H1 (cell line): ENCODE measurements at regions not wholly inside any gene's neighbourhood (a gene's known extent, or its start where the extent isn't known, plus 50 kb on each side); places are given as distances from the start of the nearest gene placed in this dataset.

Source experiments
- CTCF ChIA-PET: fragments of 300-600 bp; sonication (Branson Sonifier 250); formaldehyde crosslinking; loops from one replicate; lab custom pipeline; 2021; ENCODE audit not compliant: partially characterized antibody; lab: Charles Lee
- POLR2A ChIA-PET: fragments of 300-600 bp; sonication (Branson Sonifier 250); formaldehyde crosslinking; loops from one replicate; lab custom pipeline; 2021; ENCODE audit warnings: inconsistent platforms; ENCODE audit not compliant: partially characterized antibody; lab: Charles Lee
- DNase-seq, 2 experiments: peaks; one replicate each; pipeline versions ENCODE4 v3.0.0 to v3.0.0-alpha.2; 2010 to 2022; ENCODE audit warnings: low spot score in 2 of 2, low read depth in 1 of 2, mixed read lengths in 1 of 2
- FAIRE-seq: peaks from 2 replicates; lab custom pipeline; 2011; peaks lifted over from hg19 to GRCh38; lab: Jason Lieb, UNC
- H2AFZ ChIP-seq: 2 replicates; pipeline ENCODE4 v1.8.1; 2012; ENCODE audit warnings: low read length, inconsistent platforms
- H2AK5ac ChIP-seq: 2 replicates; pipeline ENCODE4 v1.6.1; 2013; ENCODE audit warnings: low read depth, low read length
- H2BK120ac ChIP-seq: replicated peaks from 2 replicates; pipeline ENCODE3; 2013; ENCODE audit warnings: low read depth, low read length, inconsistent platforms
- H2BK12ac ChIP-seq: 2 replicates; pipeline ENCODE4 v1.6.1; 2013; ENCODE audit warnings: low read depth, low read length
- H2BK15ac ChIP-seq: 2 replicates; pipeline ENCODE4 v1.6.1; 2013; ENCODE audit warnings: low read length
- H2BK20ac ChIP-seq: 2 replicates; pipeline ENCODE4 v1.6.1; 2013; ENCODE audit warnings: low read length
- H2BK5ac ChIP-seq: 2 replicates; pipeline ENCODE4 v1.6.1; 2013; ENCODE audit warnings: low read depth, low read length
- H3K14ac ChIP-seq: 2 replicates; pipeline ENCODE4 v1.6.1; 2013; ENCODE audit warnings: inconsistent platforms; ENCODE audit not compliant: insufficient read length
- H3K18ac ChIP-seq: 2 replicates; pipeline ENCODE4 v1.6.1; 2013; ENCODE audit warnings: low read length; ENCODE audit errors: extremely low read depth
- H3K23ac ChIP-seq: 2 replicates; pipeline ENCODE4 v1.6.1; 2013; ENCODE audit warnings: inconsistent platforms; ENCODE audit not compliant: insufficient read length
- H3K23me2 ChIP-seq: 2 replicates; pipeline ENCODE4 v1.6.1; 2013; ENCODE audit warnings: low read depth, low read length
- H3K27ac ChIP-seq: 2 replicates; pipeline ENCODE4 v1.6.1; 2011; ENCODE audit warnings: low read depth, low read length, inconsistent platforms
- H3K27me3 ChIP-seq, 4 experiments: replicated peaks in 1 of 4; 1 replicate in 1 of 4; 2 replicates in 3 of 4; pipeline versions ENCODE4 v1.6.1 to v1.8.1; 2011 to 2013; ENCODE audit warnings: low read length in 3 of 4, mild to moderate bottlenecking in 3 of 4, inconsistent platforms in 2 of 4, mixed read lengths in 2 of 4, moderate library complexity in 1 of 4; ENCODE audit not compliant: control insufficient read depth in 3 of 4, insufficient read depth in 3 of 4; ENCODE audit errors: extremely low read depth in 1 of 4
- H3K36me3 ChIP-seq, 4 experiments: 2 replicates each; pipeline versions ENCODE4 v1.6.1 to v1.8.1; 2011 to 2013; ENCODE audit warnings: mild to moderate bottlenecking in 4 of 4, low read length in 3 of 4, moderate library complexity in 2 of 4, control low read depth in 1 of 4, inconsistent platforms in 1 of 4; ENCODE audit not compliant: insufficient read depth in 4 of 4, control insufficient read depth in 2 of 4
- H3K4ac ChIP-seq: replicated peaks from 2 replicates; pipeline ENCODE3; 2013; ENCODE audit warnings: low read length, low read depth, mixed read lengths, inconsistent platforms; ENCODE audit not compliant: insufficient read length
- H3K4me1 ChIP-seq, 4 experiments: replicated peaks in 1 of 4; 1 replicate in 1 of 4; 2 replicates in 3 of 4; pipeline versions ENCODE4 v1.6.1 to v1.8.1; 2011 to 2013; ENCODE audit warnings: low read length in 3 of 4, inconsistent platforms in 2 of 4, mixed read lengths in 1 of 4; ENCODE audit not compliant: insufficient read depth in 4 of 4, control insufficient read depth in 3 of 4
- H3K4me2 ChIP-seq, 2 experiments: 2 replicates each; pipeline versions ENCODE4 v1.6.1 to v1.8.1; 2011 to 2013; ENCODE audit warnings: low read depth in 2 of 2, low read length in 2 of 2, control low read depth in 1 of 2, inconsistent platforms in 1 of 2, mild to moderate bottlenecking in 1 of 2; ENCODE audit not compliant: insufficient read depth in 1 of 2
- H3K4me3 ChIP-seq, 4 experiments: fragments of 200-600, 300-600 bp in 1 of 4; sonication (generic), shearing (Covaris generic), sonication (Bioruptor Twin) in 1 of 4; 2 replicates each; pipeline versions ENCODE4 v1.5.1 to v1.8.1; 2011 to 2016; ENCODE audit warnings: low read length in 4 of 4, low read depth in 3 of 4, control low read depth in 2 of 4, inconsistent platforms in 2 of 4, mild to moderate bottlenecking in 2 of 4, mixed read lengths in 1 of 4, moderate library complexity in 1 of 4; ENCODE audit not compliant: insufficient read depth in 2 of 4; ENCODE audit errors: extremely low read depth in 1 of 4
- H3K56ac ChIP-seq: replicated peaks from 2 replicates; pipeline ENCODE3; 2013; ENCODE audit warnings: low read depth, mild to moderate bottlenecking, mixed read lengths, low read length, inconsistent platforms; ENCODE audit not compliant: insufficient read length
- H3K79me1 ChIP-seq: 2 replicates; pipeline ENCODE4 v1.6.1; 2013; ENCODE audit warnings: low read depth, low read length, control low read depth
- H3K79me2 ChIP-seq, 2 experiments: 2 replicates each; pipeline versions ENCODE4 v1.6.1 to v1.8.1; 2012 to 2013; ENCODE audit warnings: low read length in 2 of 2, mild to moderate bottlenecking in 2 of 2, inconsistent platforms in 1 of 2; ENCODE audit not compliant: insufficient read depth in 2 of 2, control insufficient read depth in 1 of 2
- H3K9ac ChIP-seq, 4 experiments: replicated peaks in 1 of 4; 1 replicate in 1 of 4; 2 replicates in 3 of 4; pipeline versions ENCODE4 v1.6.1 to v1.8.1; 2011 to 2013; ENCODE audit warnings: low read depth in 3 of 4, low read length in 3 of 4, control low read depth in 2 of 4, mild to moderate bottlenecking in 2 of 4, moderate library complexity in 2 of 4, inconsistent platforms in 1 of 4; ENCODE audit errors: extremely low read depth in 1 of 4
- H3K9me3 ChIP-seq, 2 experiments: 2 replicates each; pipeline versions ENCODE4 v1.6.1 to v1.8.1; 2012 to 2013; ENCODE audit warnings: mild to moderate bottlenecking in 2 of 2, moderate library complexity in 2 of 2, control low read depth in 1 of 2, inconsistent platforms in 1 of 2, low read depth in 1 of 2, low read length in 1 of 2, mixed read lengths in 1 of 2; ENCODE audit not compliant: insufficient read depth in 2 of 2
- H4K20me1 ChIP-seq, 2 experiments: replicated peaks in 1 of 2; 2 replicates each; pipeline versions ENCODE3 to v1.8.1; 2011 to 2013; ENCODE audit warnings: inconsistent platforms in 2 of 2, low read length in 2 of 2, mild to moderate bottlenecking in 1 of 2; ENCODE audit not compliant: insufficient read depth in 2 of 2, control insufficient read depth in 1 of 2
- H4K5ac ChIP-seq: 2 replicates; pipeline ENCODE4 v1.6.1; 2013; ENCODE audit warnings: low read length, low read depth, mixed read lengths, inconsistent platforms; ENCODE audit not compliant: insufficient read length
- H4K8ac ChIP-seq: 2 replicates; pipeline ENCODE4 v1.8.0; 2013; ENCODE audit warnings: mild to moderate bottlenecking, moderate library complexity, low read length, inconsistent platforms; ENCODE audit not compliant: insufficient read depth; ENCODE audit errors: extremely low read depth
- H4K91ac ChIP-seq: replicated peaks from 2 replicates; pipeline ENCODE3; 2013; ENCODE audit warnings: low read length, mixed read lengths, inconsistent platforms; ENCODE audit not compliant: insufficient read length
- ATF2 ChIP-seq: IDR thresholded peaks from 2 replicates; pipeline ENCODE4 v1.6.1; 2012; ENCODE audit warnings: low read length, inconsistent platforms
- GTF2F1 ChIP-seq: IDR thresholded peaks from 2 replicates; pipeline ENCODE4 v1.6.1; 2012; ENCODE audit warnings: low read depth, low read length, improper control_type of control experiment, borderline replicate concordance
- SUZ12 ChIP-seq: fragments of 200-600 bp; sonication (generic); IDR thresholded peaks from 2 replicates; pipeline ENCODE4 v1.6.1; 2012; ENCODE audit warnings: mild to moderate bottlenecking, inconsistent platforms, low read length, moderate library complexity, mixed read lengths
- WGBS, 2 experiments: shearing (Covaris generic) in 1 of 2; methylation state at CpG; one replicate each; pipeline versions ENCODE4 v1.1.6 to v1.1.7; 2013 to 2015; ENCODE audit warnings: low lambda C conversion rate in 2 of 2, mixed read lengths in 2 of 2, inconsistent platforms in 1 of 2, low coverage in 1 of 2, missing lambda C conversion rate in 1 of 2; ENCODE audit not compliant: insufficient replicate concordance in 2 of 2, insufficient coverage in 1 of 2, insufficient read length in 1 of 2; ENCODE audit errors: extremely low coverage in 1 of 2, missing lambda C conversion rate in 1 of 2; 5-methylcytosine and 5-hydroxymethylcytosine counted together

GRCh38 chr4:189825466-189825865 lies 115.2 kb upstream of the FRG1 start:
- Histone ChIP-seq H3K36me3 (no peaks in the 10 kb centered on the region), H3K9me3 (no peaks in the 10 kb centered on the region), H3K4me3 (no peak overlapping the region), H4K8ac (no peak overlapping the region), H4K20me1 (no peaks in the 10 kb centered on the region), H3K27ac (no peak overlapping the region), H2BK12ac (no peak overlapping the region), H2BK20ac (no peak overlapping the region), H3K4me2 (no peak overlapping the region), H3K4ac (no peak overlapping the region), H2BK120ac (no peak overlapping the region), H3K56ac (no peak overlapping the region), H3K79me1 (no peaks in the 10 kb centered on the region), H3K23ac (no peak overlapping the region), H2BK15ac (no peak overlapping the region), H3K79me2 (no peaks in the 10 kb centered on the region), H4K91ac (no peak overlapping the region), H3K4me1 (0 out of 7 replicates have a peak, but pooled peaks cover 0 to 5% (median 0%) of the 10 kb centered on the region in 4 experiments), H4K5ac (no peak overlapping the region), H2AFZ (no peak overlapping the region), H3K18ac (no peak overlapping the region), H3K27me3 (no peaks in the 10 kb centered on the region), H3K14ac (no peak overlapping the region), H2AK5ac (no peak overlapping the region), H3K23me2 (no peaks in the 10 kb centered on the region), H3K9ac (no peak overlapping the region), H2BK5ac (no peak overlapping the region)
- DNase-seq (no peak), FAIRE-seq (no peak)
- TF ChIP-seq SUZ12, result no peak
- no peak for TF ChIP-seq GTF2F1
- TF ChIP-seq ATF2, result no peak
- POLR2A ChIA-PET, result no interaction called here
- WGBS, 2 experiments, result 91% methylated on average over 4 of the region's 4 CpGs; no CpG with 5 or more reads in 1 of the 2 experiments
- CTCF ChIA-PET, result interaction anchor here (0.6 to 2.2 kb wide), 2 partner anchors 32 to 1207 kb away, joined by 3 to 7 read pairs; no protein-coding TSS in a partner anchor
